CD4-positive, alpha-beta T cell treated with Interleukin-15 for 1 hour (primary cell): ENCODE measurements at regions not wholly inside any gene's neighbourhood (a gene's known extent, or its start where the extent isn't known, plus 50 kb on each side); places are given as distances from the start of the nearest gene placed in this dataset.
"Not testable (repeated sequence)": the region's sequence is repeated elsewhere in the genome, so short reads cannot be mapped to it uniquely, and the experiment has no call there.

Source experiments
- DNase-seq: peaks from one replicate; pipeline ENCODE4 v3.0.0-alpha.2; 2020

DNA sequence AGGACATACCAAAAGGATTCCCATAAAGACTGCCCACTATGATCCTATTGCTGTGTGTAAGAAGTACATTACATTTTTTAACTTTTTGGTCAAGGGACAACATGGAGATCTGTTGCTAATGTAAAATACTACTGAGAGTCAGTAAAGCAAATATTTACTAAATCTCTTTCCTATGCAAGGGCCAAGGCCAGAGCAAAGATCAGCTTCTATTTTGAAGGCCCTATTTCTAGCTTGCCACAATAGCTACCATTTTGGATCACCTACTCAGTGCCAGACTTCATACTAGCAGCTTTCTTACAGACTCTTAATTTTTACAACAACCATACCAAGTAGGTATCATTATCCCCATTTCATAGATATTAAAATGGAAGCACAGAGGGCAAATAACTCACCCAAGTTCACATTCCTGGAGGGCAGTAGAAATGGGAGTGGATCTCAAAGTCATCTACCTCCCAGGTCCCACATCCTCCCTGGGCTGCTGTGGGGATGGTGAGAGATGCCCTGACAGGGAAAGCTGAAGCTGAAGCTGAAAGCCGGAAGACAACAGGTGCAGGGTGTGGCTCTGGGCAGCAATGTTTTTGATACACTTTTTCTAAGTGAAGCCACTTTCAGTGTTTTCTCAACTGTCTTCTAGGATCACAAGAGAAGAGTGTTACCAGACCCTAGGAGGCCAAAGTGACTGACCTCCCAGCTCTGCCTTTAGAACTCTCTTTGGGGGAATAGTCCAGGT, 321.2 kb downstream of the UBE3D start:
- no peak for DNase-seq

DNA sequence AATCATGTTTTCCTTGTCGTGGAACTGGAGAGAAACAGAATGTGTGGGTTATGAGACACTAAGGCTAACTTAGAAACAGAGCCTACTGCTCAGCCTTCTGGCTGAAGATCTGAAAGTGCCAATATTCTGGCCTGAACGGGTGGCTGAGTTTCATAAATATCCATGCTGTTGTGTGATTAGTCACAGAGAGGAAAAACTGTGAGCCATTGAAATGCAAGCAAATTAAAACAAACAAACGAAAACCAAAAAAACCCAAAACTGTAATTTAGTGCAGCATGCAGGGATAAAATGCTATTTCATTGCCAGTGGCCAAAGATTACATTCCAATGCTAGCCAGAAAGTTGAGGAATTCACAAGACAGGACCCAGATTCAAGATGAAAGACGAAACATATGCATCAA, 315.1 kb downstream of the UBE3D start:
- no peak for DNase-seq

DNA sequence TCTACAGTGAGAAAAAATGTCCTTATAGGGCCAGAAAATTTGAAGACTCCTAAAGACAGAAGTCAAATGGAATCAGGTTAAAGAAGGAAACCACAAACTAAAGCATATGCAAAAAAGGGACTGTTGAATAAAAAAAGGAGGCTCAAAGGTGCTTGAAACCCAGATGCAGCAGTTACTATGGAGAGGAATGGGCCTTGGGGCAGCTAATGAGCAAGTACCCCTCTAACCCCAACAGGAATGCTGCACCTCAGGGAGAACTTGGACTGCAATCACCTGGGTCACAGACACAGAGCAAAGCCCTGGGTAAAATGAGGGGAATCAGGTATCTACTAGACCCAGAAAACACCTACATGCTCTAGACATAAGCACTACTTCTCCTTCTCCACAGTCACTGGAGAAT, 313.9 kb downstream of the UBE3D start:
- no peak for DNase-seq

GRCh38 chr6:82761674-82762345, 303.8 kb downstream of the UBE3D start:
- no peak for DNase-seq

DNA sequence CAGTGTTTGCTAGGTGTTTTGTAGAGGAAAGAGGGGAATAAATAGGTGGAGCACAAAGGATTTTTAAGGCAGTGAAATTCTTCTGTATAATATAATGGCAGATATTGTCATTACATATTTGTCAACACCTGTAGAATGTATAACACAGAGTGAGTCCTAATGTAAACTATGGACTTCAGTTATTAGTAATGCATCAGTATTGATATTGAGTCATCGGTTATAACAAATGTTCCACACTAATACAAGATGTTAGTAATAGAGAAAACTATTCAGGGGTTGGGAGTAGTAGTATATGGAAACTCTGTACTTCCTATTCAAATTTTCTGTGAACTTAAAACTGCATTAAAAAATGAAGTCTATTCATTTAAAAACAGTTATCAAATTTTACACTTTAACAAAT, 299.2 kb downstream of the UBE3D start:
- DNase-seq = no peak

DNA sequence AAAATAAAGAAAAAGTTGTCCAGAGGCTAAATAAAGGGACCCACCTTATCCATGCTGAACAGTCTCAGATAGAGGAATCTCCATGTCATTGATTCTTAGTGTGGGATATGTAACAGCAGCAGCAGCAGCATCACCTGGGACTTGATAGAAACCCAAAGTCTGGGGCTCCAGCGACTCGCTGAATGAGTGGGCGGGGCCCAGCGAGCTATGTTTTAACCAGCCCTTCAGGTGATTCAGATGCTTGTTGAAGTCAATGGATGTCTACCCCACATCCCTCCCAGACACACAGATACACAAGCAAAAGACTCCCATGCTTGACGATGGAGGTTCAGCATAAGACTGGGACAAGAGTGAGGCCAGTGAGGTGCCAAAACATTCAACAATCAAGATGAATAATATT, 298.6 kb downstream of the UBE3D start:
- no peak for DNase-seq

- no peak for DNase-seq
These were observed 298.2 kb downstream of the UBE3D start for GRCh38 chr6:82767447-82767846.

- no peak for DNase-seq
These were observed 292.6 kb downstream of the UBE3D start for GRCh38 chr6:82772851-82773717.

- no peak for DNase-seq
These were observed 290.3 kb downstream of the UBE3D start for GRCh38 chr6:82775361-82775760.

GRCh38 chr6:82775981-82776380, 289.7 kb downstream of the UBE3D start:
- no peak for DNase-seq

GRCh38 chr6:82779041-82779440, 286.6 kb downstream of the UBE3D start:
- DNase-seq = no peak

DNA sequence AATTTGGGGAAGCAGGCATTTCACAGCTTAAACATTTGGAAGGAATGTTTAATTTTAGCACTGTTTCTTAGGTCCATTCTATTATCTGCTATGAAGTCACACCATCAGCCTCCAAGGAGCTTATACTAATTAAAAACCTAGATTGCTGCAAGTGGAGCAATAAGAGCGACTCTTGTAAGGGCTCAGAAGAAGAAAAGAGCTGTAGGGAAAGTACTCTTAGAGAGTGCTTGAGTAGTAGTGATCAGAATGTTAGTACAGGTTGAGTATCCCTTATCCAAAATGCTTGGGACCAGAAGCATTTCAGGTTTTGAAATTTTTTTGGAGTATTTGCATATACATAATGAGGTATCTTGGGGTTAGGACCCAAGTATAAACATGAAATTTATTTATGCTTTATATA, 285.3 kb downstream of the UBE3D start:
- no peak for DNase-seq

DNA sequence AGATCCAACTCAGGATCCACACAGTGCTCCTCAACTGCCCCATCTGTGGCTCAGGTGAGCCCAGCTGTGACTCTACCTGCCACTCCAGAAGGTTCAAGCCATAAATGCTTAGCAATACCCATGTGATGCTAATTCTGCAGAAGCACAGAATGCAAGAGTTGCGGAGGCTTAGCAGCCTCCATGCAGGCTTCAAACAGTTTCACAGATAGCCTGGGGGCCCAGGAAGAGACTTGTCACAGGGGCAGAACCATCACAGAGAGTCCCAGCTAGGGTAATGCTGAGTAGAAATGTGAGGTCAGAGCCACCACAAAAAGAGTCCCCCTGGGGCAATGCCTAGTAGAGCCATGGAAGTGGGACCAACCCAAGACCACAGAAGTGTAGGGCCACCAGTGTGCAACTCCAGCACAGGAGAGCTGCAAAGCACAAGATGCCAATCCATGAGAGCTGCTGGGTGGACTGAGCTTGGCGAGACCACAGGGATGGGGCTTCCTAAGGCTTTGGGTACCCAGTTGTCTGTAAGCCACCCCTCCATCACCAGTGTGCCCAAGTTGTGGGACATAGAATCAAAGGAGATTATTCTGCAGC, 283.9 kb downstream of the UBE3D start:
- DNase-seq = no peak

DNA sequence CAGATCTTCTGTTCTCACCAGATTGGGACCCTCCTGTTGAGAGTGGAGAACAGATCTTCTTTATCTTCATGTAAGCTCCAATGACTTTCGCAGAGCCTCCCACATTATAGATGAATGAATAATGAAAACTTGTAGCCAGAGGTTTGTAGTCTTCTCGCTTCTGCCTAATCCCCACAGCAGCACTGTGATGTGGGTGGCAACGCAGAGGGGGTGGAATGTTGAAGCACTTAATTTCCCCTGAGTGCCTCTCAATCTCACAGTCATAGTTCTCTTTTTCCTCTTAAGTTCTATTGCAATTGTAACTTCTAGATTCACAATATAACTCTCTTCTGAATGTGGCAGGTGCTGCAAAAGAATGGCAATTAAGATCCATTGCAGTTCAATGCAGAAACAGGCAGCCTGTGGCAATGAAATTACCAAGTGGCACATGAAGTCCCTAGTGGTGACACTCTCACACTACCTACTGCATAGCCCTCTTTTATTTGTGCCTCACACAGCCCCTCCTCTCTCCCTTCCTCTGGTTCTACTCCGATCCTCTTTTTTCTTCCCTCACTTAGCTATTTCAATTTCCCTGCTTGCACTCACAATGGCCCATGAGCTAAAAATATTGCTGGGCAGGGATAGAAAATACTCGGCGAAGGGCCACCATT, 281.9 kb downstream of the UBE3D start:
- DNase-seq = no peak

DNA sequence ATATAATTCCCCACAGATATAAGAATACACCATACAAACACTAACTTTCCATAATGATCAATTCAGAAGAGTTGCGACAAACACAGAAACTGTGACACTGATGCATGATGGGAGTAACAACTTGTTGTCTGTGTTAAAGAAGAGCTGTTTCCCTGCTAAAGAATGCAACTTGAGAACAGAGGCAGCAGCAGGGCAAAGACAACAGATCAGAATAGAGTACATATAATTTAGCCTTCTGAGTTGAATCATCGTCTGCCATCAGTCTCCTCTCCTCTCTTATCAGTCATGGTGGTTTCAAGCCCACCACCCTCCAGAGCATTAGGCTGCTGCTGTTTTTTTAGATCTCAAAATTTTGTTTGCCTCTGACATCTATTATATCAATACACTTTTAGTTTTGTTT, 280.4 kb downstream of the UBE3D start:
- no peak for DNase-seq

GRCh38 chr6:82786248-82786647, 279.4 kb downstream of the UBE3D start:
- DNase-seq = no peak

DNA sequence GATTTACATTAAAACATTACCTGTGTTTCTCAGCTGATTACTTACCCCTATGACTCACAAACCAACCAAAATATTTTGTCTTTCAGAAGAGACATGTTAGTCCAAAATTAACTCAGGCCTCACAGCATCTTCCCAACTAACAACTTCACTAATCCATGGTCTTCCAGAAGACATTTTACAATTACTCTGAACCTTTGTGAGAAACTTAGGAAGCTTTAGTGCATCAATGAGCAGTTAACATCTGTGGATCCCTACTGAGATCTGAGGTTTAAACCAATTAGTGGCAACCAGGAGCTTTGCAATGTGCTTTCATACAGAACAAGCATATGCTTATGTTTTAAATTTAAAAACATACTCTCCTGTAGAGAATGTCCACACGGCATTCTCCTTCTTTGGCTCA, 269.7 kb downstream of the UBE3D start:
- DNase-seq = no peak

DNA sequence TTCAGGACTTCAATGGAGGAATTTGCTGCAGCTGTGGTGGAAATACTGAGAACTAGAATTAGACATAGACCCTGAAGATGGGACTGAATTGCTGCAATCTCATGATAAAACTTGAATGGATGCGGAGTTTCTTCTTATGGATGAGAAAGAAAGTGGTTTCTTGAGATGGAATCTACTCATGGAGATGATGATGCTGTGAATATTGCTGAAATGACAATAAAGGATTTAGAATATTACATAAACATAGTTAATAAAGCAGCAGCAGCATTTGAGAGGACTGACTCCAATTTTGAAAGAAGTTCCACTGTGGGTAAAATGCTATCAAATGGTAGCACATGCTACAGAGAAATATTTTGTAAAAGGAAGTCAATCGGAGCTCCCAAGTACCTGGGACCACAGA, 264.6 kb downstream of the UBE3D start:
- DNase-seq = no peak

DNA sequence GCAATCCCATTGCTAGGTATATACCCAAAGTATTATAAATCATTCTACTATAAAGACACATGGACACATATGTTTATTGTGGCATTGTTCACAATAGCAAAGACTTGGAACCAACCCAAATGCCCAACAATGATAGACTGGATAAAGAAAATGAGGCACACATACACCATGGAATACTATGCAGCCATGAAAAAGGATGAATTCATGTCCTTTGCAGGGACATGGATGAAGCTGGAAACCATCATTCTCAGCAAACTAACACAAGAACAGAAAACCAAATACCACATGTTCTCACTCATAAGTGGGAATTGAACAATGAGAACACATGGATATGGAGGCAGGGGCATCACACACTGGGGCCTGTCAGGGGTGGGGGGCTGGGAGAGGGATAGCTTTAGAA, 249.4 kb downstream of the UBE3D start:
- not testable (repeated sequence) for DNase-seq

- DNase-seq = no peak
These were observed 246.9 kb downstream of the UBE3D start for GRCh38 chr6:82818727-82819126.

DNA sequence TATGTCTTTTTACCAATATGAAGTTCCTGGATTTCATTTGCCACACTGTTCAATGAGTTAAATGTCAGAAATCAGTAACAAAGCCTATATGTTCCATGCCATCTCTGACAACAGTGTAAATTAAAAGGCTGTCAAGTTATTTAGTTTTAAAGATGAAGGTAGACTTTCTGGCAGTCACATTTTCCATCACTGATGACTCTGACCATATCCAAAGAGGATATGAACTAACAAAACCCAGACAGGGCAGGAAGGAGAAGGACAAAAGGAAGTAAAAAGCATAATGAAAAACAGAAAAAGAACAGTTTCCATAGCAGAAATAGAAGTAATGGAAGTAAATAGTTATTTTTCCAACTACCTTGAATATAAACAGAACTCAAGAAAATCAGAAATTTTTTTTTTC, 242.3 kb downstream of the UBE3D start:
- DNase-seq = no peak

- no peak for DNase-seq
These were observed 232.8 kb downstream of the UBE3D start for GRCh38 chr6:82832811-82833210.

DNA sequence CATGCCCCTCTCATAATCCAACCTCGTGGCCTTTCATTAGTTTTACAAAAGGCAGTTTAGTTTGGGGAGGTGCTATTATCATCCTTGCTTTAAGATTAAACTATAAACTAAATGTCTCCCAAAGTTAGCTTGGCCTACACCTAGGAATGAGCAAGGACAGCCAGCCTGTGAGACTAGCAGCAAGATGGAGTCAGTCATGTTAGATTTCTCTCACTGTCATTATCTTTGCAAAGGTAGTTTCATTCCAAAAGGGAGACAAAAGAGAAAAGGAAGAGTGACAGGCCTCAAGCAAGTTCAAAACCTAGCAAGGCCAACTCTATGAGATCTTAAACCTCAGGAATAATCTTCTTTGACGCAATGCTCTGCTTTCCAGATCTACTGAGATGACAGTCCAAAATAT, 232.2 kb downstream of the UBE3D start:
- no peak for DNase-seq
